ENCODE measurements at regions not wholly inside any gene's neighbourhood (a gene's known extent, or its start where the extent isn't known, plus 50 kb on each side); places are given as distances from the start of the nearest gene placed in this dataset.

- no peaks in the 10 kb centered on the region for H3K36me3 ChIP-seq (ENCODE audit: control insufficient read depth in 2 of 2, extremely low read depth in 1 of 2, insufficient read depth in 2 of 2, low read length in 2 of 2)
- TF ChIP-seq EZH2 (IDR thresholded peaks at IDR 0.05; ENCODE audit: borderline replicate concordance, low read depth, low read length, severe bottlenecking) (no peak), MYC (IDR thresholded peaks at IDR 0.05; ENCODE audit: low read depth, low read length) (no peak), GATA2 (IDR thresholded peaks at IDR 0.05; ENCODE audit: insufficient read depth, insufficient read length, low read depth, low read length) (no peak), POLR2AphosphoS5 (IDR thresholded peaks at IDR 0.05; ENCODE audit: insufficient read depth, low read depth, low read length) (no peak), POLR2A (IDR thresholded peaks at IDR 0.05; ENCODE audit: low read depth, low read length) (no peak), FOS (IDR thresholded peaks at IDR 0.05; ENCODE audit: borderline replicate concordance, insufficient read depth, low read length) (no peak), JUN (IDR thresholded peaks at IDR 0.05; ENCODE audit: borderline replicate concordance, insufficient read depth, insufficient read length, low read depth) (no peak), MAX (IDR thresholded peaks at IDR 0.05; ENCODE audit: insufficient read depth, insufficient read length) (no peak), CTCF (IDR thresholded peaks at IDR 0.05; ENCODE audit: extremely low read depth in 1 of 2, insufficient read depth in 1 of 2, low read depth in 1 of 2, low read length in 2 of 2) (no peak)
- POLR2A ChIA-PET, result no interaction called here
- no peak overlapping the region for H2AFZ ChIP-seq (ENCODE audit: low read depth, low read length)
- H3K9me3 ChIP-seq (replicated peaks; ENCODE audit: control insufficient read depth, insufficient read depth, low read length), result no peaks in the 10 kb centered on the region
- H3K4me1 ChIP-seq (ENCODE audit: control insufficient read depth, extremely low read depth, insufficient read depth, low read length), result no peaks in the 10 kb centered on the region
- H3K27ac ChIP-seq (ENCODE audit: insufficient read depth, low read depth, low read length), result no peak overlapping the region
- H3K79me2 ChIP-seq (ENCODE audit: control insufficient read depth, insufficient read depth, low read length), result no peaks in the 10 kb centered on the region
- no peak overlapping the region for H3K9ac ChIP-seq (replicated peaks; ENCODE audit: extremely low read depth, insufficient read depth, low read length)
- no peaks in the 10 kb centered on the region for H3K9me1 ChIP-seq (replicated peaks; ENCODE audit: control insufficient read depth, extremely low read depth, insufficient read depth, low read length)
- H3K4me3 ChIP-seq (replicated peaks in 1 of 3; ENCODE audit: insufficient read depth in 1 of 3, low read depth in 1 of 3, low read length in 3 of 3), result no peak overlapping the region
- intact Hi-C loops (cut with micrococcal nuclease), result no loop called here
- no peaks in the 10 kb centered on the region for H4K20me1 ChIP-seq (replicated peaks; ENCODE audit: control insufficient read depth, extremely low read depth, insufficient read depth, low read length)
- BruUV-seq (replicated peaks), result no TSS peak
- dilution Hi-C loops (cut with MboI; ENCODE audit: extremely low pct_ligation_motif_present, low sequenced_read_pairs), result no loop called here
- H3K27me3 ChIP-seq (ENCODE audit: control insufficient read depth in 2 of 2, insufficient read depth in 2 of 2, low read length in 2 of 2), result no peaks in the 10 kb centered on the region
- no peak overlapping the region for H3K4me2 ChIP-seq (ENCODE audit: insufficient read depth, low read length)
- no peak for DNase-seq (ENCODE audit: low read depth, low spot score)
- CTCF ChIA-PET, result no interaction called here
- no peak for FAIRE-seq
These were observed 172.3 kb upstream of the ADO start for GRCh38 chr10:62632071-62632809.
